HCT116 (cell line): ENCODE measurements at regions not wholly inside any gene's neighbourhood (a gene's known extent, or its start where the extent isn't known, plus 50 kb on each side); places are given as distances from the start of the nearest gene placed in this dataset.

Source experiments
- ATAC-seq: fragments of 200-7000 bp; cut with Tn5 transposase; 2 replicates; pipeline ENCODE4 v1.9.1; 2020; ENCODE audit warnings: mild to moderate bottlenecking, moderate library complexity
- BruUV-seq: library from RNA; stranded (reverse); fragments of 400-500 nt; replicated peaks from 2 replicates; lab custom pipeline; 2021; lab: Mats Ljungman, UMichigan
- CTCF ChIA-PET: fragments of 300-600 bp; sonication (Branson Sonifier 250); formaldehyde crosslinking; loops from one replicate; lab custom pipeline; 2021; ENCODE audit warnings: antibody characterized with exemption; lab: Charles Lee
- POLR2A ChIA-PET: fragments of 300-600, 350-600 bp; sonication (Branson Sonifier 250); formaldehyde crosslinking; loops from one replicate; lab custom pipeline; 2021; ENCODE audit warnings: antibody characterized with exemption; lab: Charles Lee
- RAD21 ChIA-PET, 2 experiments: fragments of 300-600 bp; sonication (Branson Sonifier 250); formaldehyde crosslinking; loops; one replicate each; lab custom pipeline; 2023; ENCODE audit warnings: low total read pairs in 2 of 2; ENCODE audit not compliant: uncharacterized antibody in 2 of 2, unreplicated experiment in 2 of 2, low non-redundant PET in 1 of 2; lab: Charles Lee
- DNase-seq: peaks from one replicate; pipeline ENCODE4 v3.0.0-alpha.2; 2010; ENCODE audit warnings: low read depth, low spot score
- H2AFZ ChIP-seq: fragments of 200-600 bp; shearing (Covaris generic), sonication (generic); 2 replicates; pipeline ENCODE4 v1.6.1; 2017; ENCODE audit warnings: low read depth, mixed run types, mixed read lengths, antibody characterized with exemption, low read length; ENCODE audit not compliant: poor library complexity, severe bottlenecking
- H3K27ac ChIP-seq: 2 replicates; pipeline ENCODE4 v1.5.1; 2012; ENCODE audit warnings: low read depth, low read length
- H3K27me3 ChIP-seq: fragments of 200-600 bp; sonication (generic); 2 replicates; pipeline ENCODE4 v1.6.1; 2016; ENCODE audit warnings: mixed run types, low read length, mixed read lengths; ENCODE audit not compliant: insufficient read depth
- H3K36me3 ChIP-seq, 2 experiments: fragments of 200-500 bp in 1 of 2; fragments of 200-600 bp in 1 of 2; sonication (Bioruptor generic) in 1 of 2; sonication (generic) in 1 of 2; 2 replicates each; pipeline versions ENCODE4 v1.5.1 to v1.6.1; 2014 to 2016; ENCODE audit warnings: low read length in 2 of 2, inconsistent platforms in 1 of 2, mixed read lengths in 1 of 2, mixed run types in 1 of 2; ENCODE audit not compliant: insufficient read depth in 2 of 2, control insufficient read depth in 1 of 2
- H3K4me1 ChIP-seq, 2 experiments: fragments of 200-600 bp in 1 of 2; sonication (generic) in 1 of 2; 2 replicates each; pipeline versions ENCODE4 v1.5.1 to v1.6.1; 2012 to 2017; ENCODE audit warnings: low read length in 2 of 2, inconsistent platforms in 1 of 2, mild to moderate bottlenecking in 1 of 2, mixed read lengths in 1 of 2, mixed run types in 1 of 2, moderate library complexity in 1 of 2; ENCODE audit not compliant: insufficient read depth in 2 of 2, control insufficient read depth in 1 of 2
- H3K4me2 ChIP-seq: fragments of 200-600 bp; sonication (generic); 2 replicates; pipeline ENCODE4 v1.6.1; 2017; ENCODE audit warnings: mixed run types, low read length, mixed read lengths
- H3K4me3 ChIP-seq, 2 experiments: fragments of 200-600 bp in 1 of 2; sonication (generic) in 1 of 2; replicated peaks in 1 of 2; 2 replicates each; pipeline ENCODE4 v1.5.1; 2011 to 2016; ENCODE audit warnings: low read length in 2 of 2, control low read depth in 1 of 2, low read depth in 1 of 2, mild to moderate bottlenecking in 1 of 2, mixed read lengths in 1 of 2, mixed run types in 1 of 2
- H3K79me2 ChIP-seq: fragments of 200-600 bp; sonication (generic); 2 replicates; pipeline ENCODE4 v1.6.1; 2017; ENCODE audit warnings: mild to moderate bottlenecking, mixed run types, low read length, moderate library complexity, mixed read lengths; ENCODE audit not compliant: insufficient read depth
- H3K9ac ChIP-seq: fragments of 200-600 bp; sonication (generic); 2 replicates; pipeline ENCODE4 v1.6.1; 2016; ENCODE audit warnings: low read length, mixed read lengths
- H3K9me2 ChIP-seq: fragments of 200-600 bp; sonication (generic), shearing (Covaris generic); 2 replicates; pipeline ENCODE4 v1.6.1; 2017; ENCODE audit warnings: mixed run types, mild to moderate bottlenecking, moderate library complexity; ENCODE audit not compliant: insufficient read depth
- H3K9me3 ChIP-seq, 2 experiments: fragments of 200-500 bp in 1 of 2; fragments of 200-600 bp in 1 of 2; sonication (Bioruptor generic) in 1 of 2; sonication (generic) in 1 of 2; 2 replicates each; pipeline ENCODE4 v1.6.1; 2014 to 2017; ENCODE audit warnings: low read length in 2 of 2, mixed read lengths in 2 of 2, inconsistent platforms in 1 of 2, low read depth in 1 of 2, mild to moderate bottlenecking in 1 of 2, mixed run types in 1 of 2, moderate library complexity in 1 of 2; ENCODE audit not compliant: control insufficient read depth in 1 of 2, insufficient read depth in 1 of 2
- H4K20me1 ChIP-seq: fragments of 200-600 bp; sonication (generic), shearing (Covaris generic); 2 replicates; pipeline ENCODE4 v1.6.1; 2017; ENCODE audit warnings: mixed run types, mild to moderate bottlenecking, moderate library complexity; ENCODE audit not compliant: insufficient read depth
- CEBPB ChIP-seq: IDR thresholded peaks from 2 replicates; pipeline ENCODE4 v1.6.1; 2012; ENCODE audit warnings: low read depth
- EZH2phosphoT487 ChIP-seq: fragments of 200-600 bp; IDR thresholded peaks from 2 replicates; pipeline ENCODE4 v1.6.1; 2018; ENCODE audit warnings: antibody characterized with exemption, borderline replicate concordance
- SIN3A ChIP-seq: IDR thresholded peaks from 2 replicates; pipeline ENCODE4 v1.6.1; 2012; ENCODE audit warnings: low read depth
- SP1 ChIP-seq: IDR thresholded peaks from 2 replicates; pipeline ENCODE4 v1.6.1; 2012; ENCODE audit warnings: low read depth
- SRF ChIP-seq: IDR thresholded peaks from 2 replicates; pipeline ENCODE4 v1.6.1; 2012; ENCODE audit warnings: low read depth
- YY1 ChIP-seq: IDR thresholded peaks from 2 replicates; pipeline ENCODE4 v1.6.1; 2011; ENCODE audit warnings: low read length, low read depth, moderate library complexity, mild to moderate bottlenecking; ENCODE audit not compliant: insufficient replicate concordance; ENCODE audit errors: extremely low read depth
- ZNF274 ChIP-seq: fragments of 200-500 bp; sonication (Bioruptor generic); IDR thresholded peaks from 2 replicates; pipeline ENCODE4 v1.6.1; 2014; ENCODE audit warnings: mild to moderate bottlenecking, low read depth, low read length, inconsistent platforms
- intact Hi-C: fragments of 100-400 bp; cut with micrococcal nuclease; formaldehyde crosslinking; loops from 2 replicates; pipeline ENCODE4 v1.10.0; 2022
- TF ChIP-seq, protein P1 (sequence below): IDR thresholded peaks from 2 replicates; pipeline ENCODE4 v1.6.1; 2012
- TF ChIP-seq, protein P2 (sequence below): IDR thresholded peaks from 2 replicates; pipeline ENCODE4 v1.6.1; 2012; ENCODE audit warnings: low read depth
- TF ChIP-seq, protein P3 (sequence below), 3 experiments: fragments of 200-600 bp in 1 of 3; sonication (generic) in 1 of 3; IDR thresholded peaks in 2 of 3; conservative IDR thresholded peaks in 1 of 3; 2 replicates each; pipeline ENCODE4 v1.5.1; 2012 to 2017; ENCODE audit warnings: low read depth in 2 of 3, low read length in 2 of 3, antibody characterized with exemption in 1 of 3, borderline replicate concordance in 1 of 3, control low read depth in 1 of 3, mild to moderate bottlenecking in 1 of 3, mixed read lengths in 1 of 3, mixed run types in 1 of 3, moderate library complexity in 1 of 3; ENCODE audit not compliant: insufficient read depth in 1 of 3
- TF ChIP-seq, protein P4 (sequence below): IDR thresholded peaks from 2 replicates; pipeline ENCODE4 v1.6.1; 2012

DNA sequence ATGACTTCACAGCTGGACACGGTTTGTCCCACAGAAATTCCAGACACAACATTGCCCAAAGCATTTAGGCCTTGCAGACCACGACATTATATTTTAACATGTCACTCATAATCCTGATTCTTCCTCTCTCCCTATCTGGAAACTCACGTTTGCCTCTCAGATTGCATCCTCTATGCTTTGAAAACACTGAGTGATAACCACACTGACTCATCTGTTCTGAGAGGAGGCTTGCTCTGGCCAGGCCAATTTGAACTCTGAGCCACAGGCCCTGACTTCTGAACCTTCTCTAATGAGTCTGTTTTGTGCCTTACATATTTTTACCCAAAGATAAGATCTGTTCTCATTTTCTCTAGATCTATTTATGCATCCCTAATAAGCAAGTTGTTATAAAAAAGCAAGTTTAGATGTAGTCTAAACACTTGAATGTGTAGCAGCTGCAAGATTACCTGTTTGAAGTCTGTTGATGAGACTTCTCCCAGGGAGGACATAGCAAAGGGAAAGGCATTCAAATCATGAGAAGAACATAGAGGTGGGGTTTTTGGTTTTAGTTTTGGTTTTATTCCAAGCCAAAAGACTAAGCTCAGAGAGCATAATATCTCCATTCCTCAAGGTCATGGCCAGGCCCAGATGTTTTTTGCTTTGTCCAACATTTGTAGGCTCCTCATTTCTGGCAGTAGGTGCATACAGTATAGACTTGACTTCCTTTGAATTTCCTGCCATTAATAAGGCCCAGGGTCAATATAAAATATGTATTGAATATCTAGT lies 234.4 kb upstream of the LRTM1 start:
- no peak for TF ChIP-seq CEBPB
- TF ChIP-seq SP1, result no peak
- TF ChIP-seq, protein P1, sequence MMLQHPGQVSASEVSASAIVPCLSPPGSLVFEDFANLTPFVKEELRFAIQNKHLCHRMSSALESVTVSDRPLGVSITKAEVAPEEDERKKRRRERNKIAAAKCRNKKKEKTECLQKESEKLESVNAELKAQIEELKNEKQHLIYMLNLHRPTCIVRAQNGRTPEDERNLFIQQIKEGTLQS, result no peak
- no peak for TF ChIP-seq SRF
- no peak for TF ChIP-seq YY1
- TF ChIP-seq, protein P2, sequence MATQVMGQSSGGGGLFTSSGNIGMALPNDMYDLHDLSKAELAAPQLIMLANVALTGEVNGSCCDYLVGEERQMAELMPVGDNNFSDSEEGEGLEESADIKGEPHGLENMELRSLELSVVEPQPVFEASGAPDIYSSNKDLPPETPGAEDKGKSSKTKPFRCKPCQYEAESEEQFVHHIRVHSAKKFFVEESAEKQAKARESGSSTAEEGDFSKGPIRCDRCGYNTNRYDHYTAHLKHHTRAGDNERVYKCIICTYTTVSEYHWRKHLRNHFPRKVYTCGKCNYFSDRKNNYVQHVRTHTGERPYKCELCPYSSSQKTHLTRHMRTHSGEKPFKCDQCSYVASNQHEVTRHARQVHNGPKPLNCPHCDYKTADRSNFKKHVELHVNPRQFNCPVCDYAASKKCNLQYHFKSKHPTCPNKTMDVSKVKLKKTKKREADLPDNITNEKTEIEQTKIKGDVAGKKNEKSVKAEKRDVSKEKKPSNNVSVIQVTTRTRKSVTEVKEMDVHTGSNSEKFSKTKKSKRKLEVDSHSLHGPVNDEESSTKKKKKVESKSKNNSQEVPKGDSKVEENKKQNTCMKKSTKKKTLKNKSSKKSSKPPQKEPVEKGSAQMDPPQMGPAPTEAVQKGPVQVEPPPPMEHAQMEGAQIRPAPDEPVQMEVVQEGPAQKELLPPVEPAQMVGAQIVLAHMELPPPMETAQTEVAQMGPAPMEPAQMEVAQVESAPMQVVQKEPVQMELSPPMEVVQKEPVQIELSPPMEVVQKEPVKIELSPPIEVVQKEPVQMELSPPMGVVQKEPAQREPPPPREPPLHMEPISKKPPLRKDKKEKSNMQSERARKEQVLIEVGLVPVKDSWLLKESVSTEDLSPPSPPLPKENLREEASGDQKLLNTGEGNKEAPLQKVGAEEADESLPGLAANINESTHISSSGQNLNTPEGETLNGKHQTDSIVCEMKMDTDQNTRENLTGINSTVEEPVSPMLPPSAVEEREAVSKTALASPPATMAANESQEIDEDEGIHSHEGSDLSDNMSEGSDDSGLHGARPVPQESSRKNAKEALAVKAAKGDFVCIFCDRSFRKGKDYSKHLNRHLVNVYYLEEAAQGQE, result no peak
- no peak for TF ChIP-seq EZH2phosphoT487
- TF ChIP-seq, protein P3, sequence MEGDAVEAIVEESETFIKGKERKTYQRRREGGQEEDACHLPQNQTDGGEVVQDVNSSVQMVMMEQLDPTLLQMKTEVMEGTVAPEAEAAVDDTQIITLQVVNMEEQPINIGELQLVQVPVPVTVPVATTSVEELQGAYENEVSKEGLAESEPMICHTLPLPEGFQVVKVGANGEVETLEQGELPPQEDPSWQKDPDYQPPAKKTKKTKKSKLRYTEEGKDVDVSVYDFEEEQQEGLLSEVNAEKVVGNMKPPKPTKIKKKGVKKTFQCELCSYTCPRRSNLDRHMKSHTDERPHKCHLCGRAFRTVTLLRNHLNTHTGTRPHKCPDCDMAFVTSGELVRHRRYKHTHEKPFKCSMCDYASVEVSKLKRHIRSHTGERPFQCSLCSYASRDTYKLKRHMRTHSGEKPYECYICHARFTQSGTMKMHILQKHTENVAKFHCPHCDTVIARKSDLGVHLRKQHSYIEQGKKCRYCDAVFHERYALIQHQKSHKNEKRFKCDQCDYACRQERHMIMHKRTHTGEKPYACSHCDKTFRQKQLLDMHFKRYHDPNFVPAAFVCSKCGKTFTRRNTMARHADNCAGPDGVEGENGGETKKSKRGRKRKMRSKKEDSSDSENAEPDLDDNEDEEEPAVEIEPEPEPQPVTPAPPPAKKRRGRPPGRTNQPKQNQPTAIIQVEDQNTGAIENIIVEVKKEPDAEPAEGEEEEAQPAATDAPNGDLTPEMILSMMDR (IDR thresholded peaks at IDR 0.05 in 2 of 3, conservative IDR thresholded peaks at IDR 0.05 in 1 of 3; ENCODE audit: borderline replicate concordance in 1 of 3, insufficient read depth in 1 of 3, low read depth in 2 of 3, low read length in 2 of 3), result no peak
- TF ChIP-seq SIN3A, result no peak
- no peak for TF ChIP-seq ZNF274
- TF ChIP-seq, protein P4, sequence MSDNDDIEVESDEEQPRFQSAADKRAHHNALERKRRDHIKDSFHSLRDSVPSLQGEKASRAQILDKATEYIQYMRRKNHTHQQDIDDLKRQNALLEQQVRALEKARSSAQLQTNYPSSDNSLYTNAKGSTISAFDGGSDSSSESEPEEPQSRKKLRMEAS, result no peak
- Histone ChIP-seq H3K9ac (no peak overlapping the region), H4K20me1 (no peaks in the 10 kb centered on the region), H3K36me3 (no peaks in the 10 kb centered on the region), H3K4me1 (no peaks in the 10 kb centered on the region), H3K27me3 (no peaks in the 10 kb centered on the region), H2AFZ (no peak overlapping the region), H3K79me2 (no peaks in the 10 kb centered on the region), H3K9me3 (peaks cover 4 to 27% of the 10 kb centered on the region in 2 experiments; a peak in 2 of 4 replicates), H3K27ac (no peak overlapping the region), H3K4me2 (no peak overlapping the region), H3K9me2 (no peaks in the 10 kb centered on the region), H3K4me3 (no peak overlapping the region)
- ChIA-PET RAD21 (no interaction called here), CTCF (no interaction called here), POLR2A (no interaction called here)
- intact Hi-C loops, result no loop called here
- no TSS peak for BruUV-seq
- no peak for ATAC-seq
- DNase-seq, result no peak
